ENCODE measurements at regions not wholly inside any gene's neighbourhood (a gene's known extent, or its start where the extent isn't known, plus 50 kb on each side); places are given as distances from the start of the nearest gene placed in this dataset.

DNA sequence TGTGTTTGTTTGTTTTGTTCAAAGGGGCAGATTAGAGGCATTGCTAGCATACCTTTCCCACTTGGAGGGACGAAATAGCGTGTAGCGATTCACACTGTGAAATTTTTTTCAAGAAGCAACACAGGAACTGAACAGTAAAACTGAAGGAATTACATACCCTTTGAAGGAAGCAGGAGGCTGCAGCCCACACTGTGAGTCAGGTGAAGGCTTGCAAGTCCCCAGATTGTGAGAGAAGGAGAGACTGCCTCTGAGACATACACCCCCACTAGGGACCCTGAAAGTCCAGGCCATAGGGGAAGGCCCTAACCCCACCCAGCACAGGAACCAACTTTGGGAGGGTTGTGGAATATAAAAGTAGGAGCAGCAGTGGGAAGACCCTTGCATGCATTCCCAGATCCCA, 69.6 kb upstream of the HS3ST3A1 start:
- TF ChIP-seq, protein P1, sequence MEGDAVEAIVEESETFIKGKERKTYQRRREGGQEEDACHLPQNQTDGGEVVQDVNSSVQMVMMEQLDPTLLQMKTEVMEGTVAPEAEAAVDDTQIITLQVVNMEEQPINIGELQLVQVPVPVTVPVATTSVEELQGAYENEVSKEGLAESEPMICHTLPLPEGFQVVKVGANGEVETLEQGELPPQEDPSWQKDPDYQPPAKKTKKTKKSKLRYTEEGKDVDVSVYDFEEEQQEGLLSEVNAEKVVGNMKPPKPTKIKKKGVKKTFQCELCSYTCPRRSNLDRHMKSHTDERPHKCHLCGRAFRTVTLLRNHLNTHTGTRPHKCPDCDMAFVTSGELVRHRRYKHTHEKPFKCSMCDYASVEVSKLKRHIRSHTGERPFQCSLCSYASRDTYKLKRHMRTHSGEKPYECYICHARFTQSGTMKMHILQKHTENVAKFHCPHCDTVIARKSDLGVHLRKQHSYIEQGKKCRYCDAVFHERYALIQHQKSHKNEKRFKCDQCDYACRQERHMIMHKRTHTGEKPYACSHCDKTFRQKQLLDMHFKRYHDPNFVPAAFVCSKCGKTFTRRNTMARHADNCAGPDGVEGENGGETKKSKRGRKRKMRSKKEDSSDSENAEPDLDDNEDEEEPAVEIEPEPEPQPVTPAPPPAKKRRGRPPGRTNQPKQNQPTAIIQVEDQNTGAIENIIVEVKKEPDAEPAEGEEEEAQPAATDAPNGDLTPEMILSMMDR (IDR thresholded peaks at IDR 0.05), result no peak
- TF ChIP-seq POLR2A (IDR thresholded peaks at IDR 0.05), result no peak

All from right lobe of liver (tissue), 4 donors.